H1 (cell line): ENCODE measurements at regions not wholly inside any gene's neighbourhood (a gene's known extent, or its start where the extent isn't known, plus 50 kb on each side); places are given as distances from the start of the nearest gene placed in this dataset.

Source experiments
- CTCF ChIA-PET: fragments of 300-600 bp; sonication (Branson Sonifier 250); formaldehyde crosslinking; loops from one replicate; lab custom pipeline; 2021; ENCODE audit not compliant: partially characterized antibody; lab: Charles Lee
- POLR2A ChIA-PET: fragments of 300-600 bp; sonication (Branson Sonifier 250); formaldehyde crosslinking; loops from one replicate; lab custom pipeline; 2021; ENCODE audit warnings: inconsistent platforms; ENCODE audit not compliant: partially characterized antibody; lab: Charles Lee
- DNase-seq, 2 experiments: peaks; one replicate each; pipeline versions ENCODE4 v3.0.0 to v3.0.0-alpha.2; 2010 to 2022; ENCODE audit warnings: low spot score in 2 of 2, low read depth in 1 of 2, mixed read lengths in 1 of 2
- FAIRE-seq: peaks from 2 replicates; lab custom pipeline; 2011; peaks lifted over from hg19 to GRCh38; lab: Jason Lieb, UNC
- H2AFZ ChIP-seq: 2 replicates; pipeline ENCODE4 v1.8.1; 2012; ENCODE audit warnings: low read length, inconsistent platforms
- H2AK5ac ChIP-seq: 2 replicates; pipeline ENCODE4 v1.6.1; 2013; ENCODE audit warnings: low read depth, low read length
- H2BK120ac ChIP-seq: replicated peaks from 2 replicates; pipeline ENCODE3; 2013; ENCODE audit warnings: low read depth, low read length, inconsistent platforms
- H2BK12ac ChIP-seq: 2 replicates; pipeline ENCODE4 v1.6.1; 2013; ENCODE audit warnings: low read depth, low read length
- H2BK15ac ChIP-seq: 2 replicates; pipeline ENCODE4 v1.6.1; 2013; ENCODE audit warnings: low read length
- H2BK20ac ChIP-seq: 2 replicates; pipeline ENCODE4 v1.6.1; 2013; ENCODE audit warnings: low read length
- H2BK5ac ChIP-seq: 2 replicates; pipeline ENCODE4 v1.6.1; 2013; ENCODE audit warnings: low read depth, low read length
- H3K14ac ChIP-seq: 2 replicates; pipeline ENCODE4 v1.6.1; 2013; ENCODE audit warnings: inconsistent platforms; ENCODE audit not compliant: insufficient read length
- H3K18ac ChIP-seq: 2 replicates; pipeline ENCODE4 v1.6.1; 2013; ENCODE audit warnings: low read length; ENCODE audit errors: extremely low read depth
- H3K23ac ChIP-seq: 2 replicates; pipeline ENCODE4 v1.6.1; 2013; ENCODE audit warnings: inconsistent platforms; ENCODE audit not compliant: insufficient read length
- H3K23me2 ChIP-seq: 2 replicates; pipeline ENCODE4 v1.6.1; 2013; ENCODE audit warnings: low read depth, low read length
- H3K27ac ChIP-seq: 2 replicates; pipeline ENCODE4 v1.6.1; 2011; ENCODE audit warnings: low read depth, low read length, inconsistent platforms
- H3K27me3 ChIP-seq, 4 experiments: replicated peaks in 1 of 4; 1 replicate in 1 of 4; 2 replicates in 3 of 4; pipeline versions ENCODE4 v1.6.1 to v1.8.1; 2011 to 2013; ENCODE audit warnings: low read length in 3 of 4, mild to moderate bottlenecking in 3 of 4, inconsistent platforms in 2 of 4, mixed read lengths in 2 of 4, moderate library complexity in 1 of 4; ENCODE audit not compliant: control insufficient read depth in 3 of 4, insufficient read depth in 3 of 4; ENCODE audit errors: extremely low read depth in 1 of 4
- H3K36me3 ChIP-seq, 4 experiments: 2 replicates each; pipeline versions ENCODE4 v1.6.1 to v1.8.1; 2011 to 2013; ENCODE audit warnings: mild to moderate bottlenecking in 4 of 4, low read length in 3 of 4, moderate library complexity in 2 of 4, control low read depth in 1 of 4, inconsistent platforms in 1 of 4; ENCODE audit not compliant: insufficient read depth in 4 of 4, control insufficient read depth in 2 of 4
- H3K4ac ChIP-seq: replicated peaks from 2 replicates; pipeline ENCODE3; 2013; ENCODE audit warnings: low read length, low read depth, mixed read lengths, inconsistent platforms; ENCODE audit not compliant: insufficient read length
- H3K4me1 ChIP-seq, 4 experiments: replicated peaks in 1 of 4; 1 replicate in 1 of 4; 2 replicates in 3 of 4; pipeline versions ENCODE4 v1.6.1 to v1.8.1; 2011 to 2013; ENCODE audit warnings: low read length in 3 of 4, inconsistent platforms in 2 of 4, mixed read lengths in 1 of 4; ENCODE audit not compliant: insufficient read depth in 4 of 4, control insufficient read depth in 3 of 4
- H3K4me2 ChIP-seq, 2 experiments: 2 replicates each; pipeline versions ENCODE4 v1.6.1 to v1.8.1; 2011 to 2013; ENCODE audit warnings: low read depth in 2 of 2, low read length in 2 of 2, control low read depth in 1 of 2, inconsistent platforms in 1 of 2, mild to moderate bottlenecking in 1 of 2; ENCODE audit not compliant: insufficient read depth in 1 of 2
- H3K4me3 ChIP-seq, 4 experiments: fragments of 200-600, 300-600 bp in 1 of 4; sonication (generic), shearing (Covaris generic), sonication (Bioruptor Twin) in 1 of 4; 2 replicates each; pipeline versions ENCODE4 v1.5.1 to v1.8.1; 2011 to 2016; ENCODE audit warnings: low read length in 4 of 4, low read depth in 3 of 4, control low read depth in 2 of 4, inconsistent platforms in 2 of 4, mild to moderate bottlenecking in 2 of 4, mixed read lengths in 1 of 4, moderate library complexity in 1 of 4; ENCODE audit not compliant: insufficient read depth in 2 of 4; ENCODE audit errors: extremely low read depth in 1 of 4
- H3K56ac ChIP-seq: replicated peaks from 2 replicates; pipeline ENCODE3; 2013; ENCODE audit warnings: low read depth, mild to moderate bottlenecking, mixed read lengths, low read length, inconsistent platforms; ENCODE audit not compliant: insufficient read length
- H3K79me1 ChIP-seq: 2 replicates; pipeline ENCODE4 v1.6.1; 2013; ENCODE audit warnings: low read depth, low read length, control low read depth
- H3K79me2 ChIP-seq, 2 experiments: 2 replicates each; pipeline versions ENCODE4 v1.6.1 to v1.8.1; 2012 to 2013; ENCODE audit warnings: low read length in 2 of 2, mild to moderate bottlenecking in 2 of 2, inconsistent platforms in 1 of 2; ENCODE audit not compliant: insufficient read depth in 2 of 2, control insufficient read depth in 1 of 2
- H3K9ac ChIP-seq, 4 experiments: replicated peaks in 1 of 4; 1 replicate in 1 of 4; 2 replicates in 3 of 4; pipeline versions ENCODE4 v1.6.1 to v1.8.1; 2011 to 2013; ENCODE audit warnings: low read depth in 3 of 4, low read length in 3 of 4, control low read depth in 2 of 4, mild to moderate bottlenecking in 2 of 4, moderate library complexity in 2 of 4, inconsistent platforms in 1 of 4; ENCODE audit errors: extremely low read depth in 1 of 4
- H3K9me3 ChIP-seq, 2 experiments: 2 replicates each; pipeline versions ENCODE4 v1.6.1 to v1.8.1; 2012 to 2013; ENCODE audit warnings: mild to moderate bottlenecking in 2 of 2, moderate library complexity in 2 of 2, control low read depth in 1 of 2, inconsistent platforms in 1 of 2, low read depth in 1 of 2, low read length in 1 of 2, mixed read lengths in 1 of 2; ENCODE audit not compliant: insufficient read depth in 2 of 2
- H4K20me1 ChIP-seq, 2 experiments: replicated peaks in 1 of 2; 2 replicates each; pipeline versions ENCODE3 to v1.8.1; 2011 to 2013; ENCODE audit warnings: inconsistent platforms in 2 of 2, low read length in 2 of 2, mild to moderate bottlenecking in 1 of 2; ENCODE audit not compliant: insufficient read depth in 2 of 2, control insufficient read depth in 1 of 2
- H4K5ac ChIP-seq: 2 replicates; pipeline ENCODE4 v1.6.1; 2013; ENCODE audit warnings: low read length, low read depth, mixed read lengths, inconsistent platforms; ENCODE audit not compliant: insufficient read length
- H4K8ac ChIP-seq: 2 replicates; pipeline ENCODE4 v1.8.0; 2013; ENCODE audit warnings: mild to moderate bottlenecking, moderate library complexity, low read length, inconsistent platforms; ENCODE audit not compliant: insufficient read depth; ENCODE audit errors: extremely low read depth
- H4K91ac ChIP-seq: replicated peaks from 2 replicates; pipeline ENCODE3; 2013; ENCODE audit warnings: low read length, mixed read lengths, inconsistent platforms; ENCODE audit not compliant: insufficient read length
- JUN ChIP-seq: IDR thresholded peaks from 2 replicates; pipeline ENCODE4 v1.6.1; 2011; ENCODE audit warnings: low read depth, mild to moderate bottlenecking, improper control_type of control experiment, low read length

DNA sequence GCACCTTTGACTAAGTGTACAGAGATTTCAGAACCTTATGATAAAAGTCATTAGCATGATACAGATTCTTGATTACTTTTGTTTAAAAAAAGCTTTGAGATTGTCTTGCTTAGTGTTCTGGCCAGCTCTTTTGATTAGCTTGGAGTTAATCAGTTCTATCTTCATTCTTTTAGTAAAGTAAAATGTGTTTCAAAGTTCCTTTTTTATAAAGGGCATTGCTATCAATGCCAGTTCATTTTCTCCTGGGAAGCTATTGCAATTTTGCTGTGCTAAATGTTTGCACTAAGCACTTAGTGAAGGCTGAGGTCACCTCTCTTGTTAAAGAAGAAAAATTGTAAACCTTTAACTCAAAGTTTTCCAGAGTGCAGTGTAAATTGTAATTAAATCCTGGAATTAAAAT, 946.7 kb upstream of the TMPRSS15 start:
- no peak overlapping the region for H2BK12ac ChIP-seq
- FAIRE-seq (no peak), DNase-seq (no peak)
- H3K36me3 ChIP-seq = no peaks in the 10 kb centered on the region
- POLR2A ChIA-PET = no interaction called here
- no peak for TF ChIP-seq JUN
- no peaks in the 10 kb centered on the region for H3K79me2 ChIP-seq
- no peak overlapping the region for H2BK5ac ChIP-seq
- no peak overlapping the region for H3K9ac ChIP-seq
- no peak overlapping the region for H3K27ac ChIP-seq
- H3K4me1 ChIP-seq = no peaks in the 10 kb centered on the region
- H3K9me3 ChIP-seq = no peaks in the 10 kb centered on the region
- no peaks in the 10 kb centered on the region for H3K23me2 ChIP-seq
- no peak overlapping the region for H3K56ac ChIP-seq
- H2AK5ac ChIP-seq = no peak overlapping the region
- H4K5ac ChIP-seq = no peak overlapping the region
- H3K27me3 ChIP-seq = no peaks in the 10 kb centered on the region
- no peak overlapping the region for H2BK20ac ChIP-seq
- no peak overlapping the region for H3K4ac ChIP-seq
- H2BK15ac ChIP-seq = no peak overlapping the region
- no peak overlapping the region for H3K4me3 ChIP-seq
- no peak overlapping the region for H2BK120ac ChIP-seq
- H4K91ac ChIP-seq = no peak overlapping the region
- H4K20me1 ChIP-seq = no peaks in the 10 kb centered on the region
- H4K8ac ChIP-seq = no peak overlapping the region
- no peaks in the 10 kb centered on the region for H3K79me1 ChIP-seq
- no peak overlapping the region for H3K14ac ChIP-seq
- no peak overlapping the region for H2AFZ ChIP-seq
- H3K18ac ChIP-seq = no peak overlapping the region
- H3K23ac ChIP-seq = no peak overlapping the region
- CTCF ChIA-PET = no interaction called here
- H3K4me2 ChIP-seq = no peak overlapping the region
